EL (cell line): ENCODE measurements at regions not wholly inside any gene's neighbourhood (a gene's known extent, or its start where the extent isn't known, plus 50 kb on each side); places are given as distances from the start of the nearest gene placed in this dataset.

ENCODE experiments used
- DNase-seq: peaks from one replicate; pipeline ENCODE4 v3.0.0-alpha.2; 2016

GRCh38 chr11:108994887-108995286, 330.0 kb downstream of the DDX10 start:
- DNase-seq, result no peak

GRCh38 chr11:108997826-108998225, 333.0 kb downstream of the DDX10 start:
- DNase-seq, result no peak

DNA sequence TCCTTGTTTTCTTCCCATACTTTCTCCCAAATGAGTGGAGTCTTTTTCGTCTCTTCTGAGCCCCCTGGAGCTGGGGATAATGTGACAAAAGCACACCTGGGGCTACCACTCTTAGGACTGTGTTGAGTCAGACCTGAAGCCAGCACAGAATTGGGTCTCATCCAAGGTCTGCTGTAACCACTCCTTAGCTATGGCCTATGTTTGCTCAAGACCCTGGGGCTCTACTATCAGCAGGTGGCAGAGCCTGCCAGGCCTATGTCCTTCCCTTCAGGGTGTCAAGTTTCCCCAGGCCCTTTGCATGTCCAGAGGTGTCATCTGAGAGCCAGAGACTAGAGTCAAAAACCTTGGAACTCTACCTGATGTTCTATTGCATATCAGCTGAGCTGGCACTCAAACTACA, 335.7 kb downstream of the DDX10 start:
- no peak for DNase-seq

DNA sequence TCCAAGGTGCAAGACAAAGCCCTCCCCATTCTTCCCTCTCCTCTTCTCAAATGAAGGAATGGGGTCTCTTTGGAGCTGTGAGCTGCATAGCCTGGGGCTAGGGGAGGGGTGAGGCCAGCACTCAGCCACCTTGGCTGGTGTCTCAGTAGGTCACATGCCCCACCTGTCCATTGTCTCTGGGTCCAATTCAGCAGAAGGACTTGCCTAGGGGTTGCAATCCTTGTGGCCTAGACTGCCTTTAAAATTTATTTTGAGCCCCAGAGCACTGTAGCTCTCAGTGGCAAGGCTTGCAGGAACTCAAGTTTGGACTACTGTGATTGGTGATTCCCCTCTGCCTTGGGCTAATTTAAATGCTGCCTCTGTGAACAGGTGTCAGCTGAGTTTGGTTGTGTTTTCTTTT, 336.7 kb downstream of the DDX10 start:
- no peak for DNase-seq

DNA sequence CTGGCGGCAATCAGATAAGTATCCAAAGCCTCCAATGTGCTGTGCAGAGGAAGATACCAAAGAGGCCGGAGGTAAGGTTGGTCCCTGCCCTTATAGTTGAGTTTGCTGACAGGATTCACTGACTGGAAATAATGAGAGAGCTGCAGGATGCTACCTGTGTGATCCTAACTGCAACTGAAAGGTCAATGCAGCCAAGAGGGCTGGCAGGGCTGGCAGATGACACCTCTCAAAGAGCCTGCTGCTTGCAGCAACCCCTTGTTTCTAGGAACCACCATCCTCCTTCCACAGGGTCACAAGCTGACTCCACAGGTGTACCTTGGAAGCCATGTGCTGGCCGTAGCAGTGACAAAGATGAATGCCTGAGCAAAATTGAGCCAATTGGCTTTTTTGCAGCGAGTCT, 348.1 kb downstream of the DDX10 start:
- DNase-seq, result no peak

DNA sequence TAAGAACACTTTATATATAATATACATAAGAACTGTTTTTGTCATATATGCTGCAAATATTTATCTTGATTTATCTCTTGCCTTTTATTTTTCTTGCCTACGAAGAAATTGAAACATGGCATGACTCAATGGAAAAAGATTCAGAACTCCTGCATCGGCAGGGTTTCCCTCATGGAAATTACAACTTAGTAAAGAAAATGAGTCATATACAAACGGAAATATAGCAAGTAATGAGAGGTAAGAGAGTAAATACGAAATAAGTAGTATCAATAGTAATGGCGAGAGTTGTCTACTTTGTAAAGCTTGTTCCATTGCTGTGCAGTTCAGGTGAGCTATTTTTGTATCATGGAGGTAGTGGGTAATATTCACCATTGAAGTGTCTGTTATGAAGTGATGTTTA, 350.4 kb downstream of the DDX10 start:
- DNase-seq, result peak; percentile 84

- no peak for DNase-seq
These were observed 351.9 kb downstream of the DDX10 start for GRCh38 chr11:109016724-109017123.

DNA sequence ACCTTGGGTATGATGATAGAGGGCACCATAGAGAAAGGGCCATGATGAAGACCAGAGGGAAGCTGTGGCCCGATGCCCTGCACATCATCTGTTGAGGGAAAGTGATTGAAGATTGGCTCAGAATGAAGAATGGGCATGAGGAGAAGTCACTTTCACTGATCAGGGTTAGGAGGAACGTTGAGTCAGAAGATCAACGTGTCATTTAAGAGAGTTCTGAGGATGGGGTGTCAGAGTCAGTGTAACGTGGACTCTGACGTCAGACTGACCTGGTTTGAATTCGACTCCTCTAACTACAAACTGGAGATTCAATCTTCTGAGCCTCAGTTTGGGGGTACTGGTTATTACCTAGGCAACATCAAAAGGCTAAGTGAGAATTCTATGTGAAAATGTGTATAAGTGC, 352.6 kb downstream of the DDX10 start:
- DNase-seq, result no peak

- DNase-seq, result no peak
These were observed 353.8 kb downstream of the DDX10 start for GRCh38 chr11:109018639-109019038.

DNA sequence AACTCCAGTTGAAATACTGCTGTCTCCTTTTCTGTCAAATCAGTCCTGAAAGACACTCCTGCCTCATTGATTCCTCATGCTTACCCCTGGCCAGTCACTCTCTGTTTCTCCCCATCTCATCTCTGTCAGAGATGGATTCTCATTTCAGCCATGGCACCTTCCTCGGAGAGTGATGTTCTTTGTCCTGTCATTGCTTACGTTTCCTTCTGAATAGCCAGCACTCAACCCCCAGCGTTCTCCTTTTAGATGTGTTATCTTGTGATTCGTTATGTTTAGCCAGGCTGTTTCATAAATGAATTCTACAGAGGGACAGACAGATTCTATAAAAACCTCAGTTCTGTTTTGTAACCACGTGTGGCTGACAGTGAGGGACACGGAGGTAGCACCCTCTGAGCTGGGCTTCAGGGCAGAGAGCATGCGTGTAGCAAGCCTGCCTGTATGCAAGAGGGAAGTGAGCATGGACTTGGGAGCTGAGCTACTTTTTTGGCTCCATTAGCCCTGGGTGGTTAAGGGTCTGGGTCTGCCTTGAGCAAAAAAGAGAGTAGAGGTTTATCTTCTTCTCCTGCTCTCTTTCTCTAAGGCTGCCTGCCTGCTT, 354.6 kb downstream of the DDX10 start:
- no peak for DNase-seq

DNA sequence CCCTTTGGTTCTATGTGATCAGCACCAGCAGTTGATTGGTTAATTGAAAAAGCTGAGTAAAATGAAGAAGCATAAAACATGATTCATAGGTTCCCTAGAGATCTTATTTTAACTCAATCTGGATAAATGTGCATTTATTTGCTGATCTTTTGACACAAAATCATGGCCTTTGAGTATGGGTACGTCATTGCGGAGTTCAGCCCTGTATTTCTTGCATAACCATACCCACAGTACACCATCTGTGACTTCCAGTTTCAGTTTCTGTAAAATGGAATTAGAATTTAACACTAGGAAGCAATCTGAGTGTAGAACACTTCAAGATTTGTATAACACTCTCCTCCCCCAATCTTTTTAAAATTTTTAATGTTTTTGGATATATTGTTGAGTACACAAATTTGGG, 358.2 kb downstream of the DDX10 start:
- DNase-seq, result no peak

- peak; percentile 71 for DNase-seq
These were observed 362.1 kb downstream of the DDX10 start for GRCh38 chr11:109026891-109027489.

DNA sequence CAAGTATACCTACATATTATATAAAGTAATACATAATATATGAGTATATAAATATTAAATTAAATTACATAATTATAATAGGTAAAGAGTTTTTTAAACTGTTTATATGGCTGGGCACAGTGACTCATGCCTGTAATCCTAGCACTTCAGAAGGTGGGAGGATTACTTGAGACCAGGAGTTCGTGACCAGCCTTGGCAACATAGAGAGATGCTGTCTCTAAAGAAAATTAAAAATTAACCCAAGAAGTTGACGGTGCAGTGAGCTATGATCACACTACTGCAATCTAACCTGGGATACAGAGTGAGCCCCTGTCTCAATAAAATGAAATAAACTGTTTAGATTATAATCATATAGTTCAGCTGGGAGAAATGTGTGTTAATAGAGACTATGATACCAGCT, 363.0 kb downstream of the DDX10 start:
- DNase-seq, result no peak

DNA sequence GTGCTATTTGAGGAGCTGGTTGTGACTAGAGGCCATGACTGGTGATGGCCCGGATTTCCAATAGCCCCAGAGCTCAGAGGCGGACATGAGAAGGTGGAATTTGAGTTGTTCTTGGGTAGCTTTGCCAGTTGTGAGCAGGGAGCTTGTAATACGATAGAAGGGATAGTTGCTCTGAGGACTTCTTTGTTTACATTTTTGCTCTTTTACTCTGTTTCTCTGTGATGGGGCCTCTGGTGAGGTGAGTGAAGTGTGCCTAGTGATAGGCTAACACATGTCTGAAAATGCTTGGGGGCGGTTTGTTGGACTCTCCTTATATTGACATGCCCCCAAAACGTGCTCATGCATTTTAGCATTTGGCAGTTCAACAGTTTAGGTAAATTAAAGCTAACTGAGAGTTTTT, 365.1 kb downstream of the DDX10 start:
- DNase-seq, result no peak

DNA sequence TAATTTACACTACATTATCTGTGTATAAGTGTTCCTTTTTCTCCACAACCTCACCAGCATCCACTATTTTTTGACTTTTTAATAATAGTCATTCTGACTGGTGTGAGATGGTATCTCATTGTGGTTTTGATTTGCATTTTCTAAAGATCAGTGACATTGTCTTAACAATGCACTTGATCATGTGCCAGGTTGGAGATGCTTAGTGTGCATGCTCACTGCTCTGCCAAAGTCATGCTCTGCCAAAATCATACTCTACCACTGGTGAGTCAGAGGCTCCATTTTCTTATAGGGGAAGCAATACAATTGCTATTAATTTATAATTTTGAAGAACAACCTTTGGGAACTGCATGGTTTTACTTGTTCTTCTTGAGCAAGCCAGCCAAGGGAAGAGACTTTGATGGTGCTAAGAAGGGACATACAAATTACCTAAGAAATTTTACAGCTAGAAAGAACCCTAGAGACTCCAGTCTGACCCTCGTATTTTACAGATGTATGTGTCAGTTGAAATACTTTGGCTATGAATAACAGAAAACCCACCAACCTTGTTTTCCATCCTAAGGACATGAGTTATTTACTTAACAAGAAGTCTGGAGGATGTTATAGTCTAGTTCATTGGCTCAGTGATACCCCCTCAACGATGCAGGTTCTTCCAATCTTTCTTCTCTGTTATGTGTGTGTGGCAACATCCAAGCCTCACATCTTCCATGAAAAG, 368.9 kb downstream of the DDX10 start:
- peak; percentile 87 for DNase-seq

GRCh38 chr11:109034339-109034696, 369.4 kb downstream of the DDX10 start:
- peak; percentile 61 for DNase-seq

GRCh38 chr11:109035284-109035683, 370.4 kb downstream of the DDX10 start:
- DNase-seq, result no peak

DNA sequence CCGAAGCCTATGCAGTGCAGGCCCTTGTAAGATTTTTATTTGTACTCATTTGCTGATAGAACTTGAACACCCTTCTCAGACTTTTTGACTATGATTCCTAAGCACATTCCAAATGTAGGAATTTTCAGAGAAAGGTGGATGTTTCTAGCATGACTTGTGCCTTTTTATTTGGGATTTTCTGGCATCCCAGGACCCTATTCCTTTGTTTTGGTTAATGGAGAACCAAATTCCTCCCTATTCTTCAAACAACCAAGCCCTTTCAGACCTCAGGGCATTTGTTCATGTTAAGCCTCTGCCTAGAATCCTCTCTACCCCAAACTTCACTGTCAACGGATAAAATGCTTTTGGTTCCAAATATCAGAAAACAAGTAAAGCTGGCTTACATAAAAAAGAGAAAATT, 371.1 kb downstream of the DDX10 start:
- no peak for DNase-seq

GRCh38 chr11:109037856-109038780, 373.2 kb downstream of the DDX10 start:
- DNase-seq, result peak; percentile 83

DNA sequence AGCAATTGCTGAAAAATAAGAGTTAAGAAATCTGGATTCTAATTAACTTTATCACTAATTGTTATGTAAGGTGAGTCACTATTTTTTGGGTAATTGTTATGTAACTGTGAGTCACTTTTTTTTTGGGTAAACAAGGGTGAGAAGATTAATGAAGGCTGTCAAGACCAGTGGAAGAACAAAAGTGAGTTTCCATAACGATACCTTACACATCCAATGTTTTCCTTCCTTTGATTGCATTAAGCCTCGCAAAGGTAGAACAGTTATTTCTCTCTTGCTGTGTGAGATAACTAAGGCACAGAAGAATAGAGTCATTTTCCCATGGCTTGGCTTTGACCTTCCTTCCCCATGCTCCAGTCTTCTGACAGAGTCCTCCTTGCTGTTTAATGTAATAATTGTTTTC, 374.7 kb downstream of the DDX10 start:
- DNase-seq, result no peak

GRCh38 chr11:109040303-109040702, 375.4 kb downstream of the DDX10 start:
- no peak for DNase-seq

DNA sequence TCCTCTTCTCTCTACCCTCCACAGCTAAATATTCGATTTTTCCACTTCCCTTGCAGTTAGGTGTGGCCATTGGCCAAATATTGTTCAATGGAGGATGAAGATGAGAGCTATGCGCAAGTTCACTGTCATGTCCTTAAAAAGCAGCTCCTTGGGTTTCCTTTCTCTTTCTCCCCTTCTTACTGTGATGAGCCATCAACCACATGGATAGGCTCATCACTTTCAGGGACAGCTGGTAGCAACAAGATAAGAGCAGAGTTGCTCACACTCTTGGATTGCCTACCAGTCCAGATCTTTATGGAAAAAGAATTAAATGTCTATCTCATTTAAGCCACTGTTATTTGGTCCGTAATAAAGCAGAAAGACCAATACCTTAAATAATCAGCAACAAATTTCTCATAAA, 377.0 kb downstream of the DDX10 start:
- DNase-seq, result no peak

DNA sequence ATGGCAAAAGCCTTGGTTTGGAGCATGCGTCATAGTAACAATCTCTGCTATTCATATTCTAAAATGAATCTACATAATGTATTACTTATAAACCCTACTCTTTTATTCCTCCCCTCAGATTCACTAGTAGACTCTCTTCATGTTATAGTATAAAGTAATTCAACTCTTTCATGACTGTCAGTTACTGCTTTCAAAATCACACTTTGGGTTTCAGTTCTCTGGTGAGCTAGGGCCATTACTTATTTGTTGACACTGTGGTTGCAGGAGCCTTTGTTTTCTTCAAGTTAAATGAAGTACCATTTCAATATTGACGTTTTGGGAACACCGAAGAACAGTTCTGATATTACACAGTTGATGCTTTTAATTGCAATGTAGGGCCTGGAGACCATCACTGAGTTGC, 378.4 kb downstream of the DDX10 start:
- no peak for DNase-seq
